K562 (cell line): ENCODE measurements at regions not wholly inside any gene's neighbourhood (a gene's known extent, or its start where the extent isn't known, plus 50 kb on each side); places are given as distances from the start of the nearest gene placed in this dataset.

Experiments used
- ATAC-seq: fragments of 200-7000 bp; cut with Tn5 transposase; 3 replicates; pipeline ENCODE4 v1.9.1; 2020; ENCODE audit warnings: moderate library complexity
- BruUV-seq: library from RNA; stranded (reverse); fragments of 400-500 nt; replicated peaks from 2 replicates; lab custom pipeline; 2021; lab: Mats Ljungman, UMichigan
- CTCF ChIA-PET: fragments of 300-600 bp; formaldehyde crosslinking; extraction: SDS; loops from one replicate; lab custom pipeline; 2021; ENCODE audit warnings: low intra/inter-chr PET ratio; lab: Yijun Ruan, JAX
- POLR2A ChIA-PET: fragments of 300-600, 350-650 bp; sonication (Branson Sonifier 250); formaldehyde crosslinking; extraction: SDS; loops from one replicate; lab custom pipeline; 2021; ENCODE audit warnings: antibody characterized with exemption, inconsistent platforms; lab: Yijun Ruan, JAX
- DNase-seq, 4 experiments: peaks; one replicate each; pipeline versions ENCODE4 v3.0.0 to v3.0.0-alpha.2; 2011 to 2018; ENCODE audit warnings: low spot score in 3 of 4, mixed read lengths in 3 of 4; ENCODE audit errors: extremely low read depth in 1 of 4
- FAIRE-seq: peaks from 2 replicates; lab custom pipeline; 2011; peaks lifted over from hg19 to GRCh38; lab: Jason Lieb, UNC
- H2AFZ ChIP-seq: 2 replicates; pipeline ENCODE4 v1.6.0; 2011; ENCODE audit warnings: low read depth, low read length, control low read depth, inconsistent platforms
- H3K27ac ChIP-seq: fragments of 200-600 bp; 3 replicates; pipeline ENCODE4 v1.8.0; 2011; ENCODE audit warnings: low read depth, mild to moderate bottlenecking, control low read depth, inconsistent platforms, low read length, moderate library complexity, mixed read lengths; ENCODE audit errors: extremely low read depth
- H3K27me3 ChIP-seq, 2 experiments: fragments of 300-600 bp in 1 of 2; 2 replicates in 1 of 2; 3 replicates in 1 of 2; pipeline versions ENCODE4 v1.6.0 to v1.8.0; 2011; ENCODE audit warnings: inconsistent platforms in 2 of 2, low read length in 2 of 2, mild to moderate bottlenecking in 1 of 2, mixed read lengths in 1 of 2, moderate library complexity in 1 of 2; ENCODE audit not compliant: control insufficient read depth in 2 of 2, insufficient read depth in 2 of 2
- H3K36me3 ChIP-seq: fragments of 300-600 bp; 3 replicates; pipeline ENCODE4 v1.8.0; 2011; ENCODE audit warnings: mild to moderate bottlenecking, low read length, inconsistent platforms; ENCODE audit not compliant: control insufficient read depth, insufficient read depth
- H3K4me1 ChIP-seq, 2 experiments: fragments of 200-600 bp in 1 of 2; replicated peaks in 1 of 2; 2 replicates in 1 of 2; 3 replicates in 1 of 2; pipeline versions ENCODE4 v1.5.1 to v1.8.0; 2011; ENCODE audit warnings: inconsistent platforms in 2 of 2, low read length in 2 of 2, mild to moderate bottlenecking in 1 of 2, mixed read lengths in 1 of 2, moderate library complexity in 1 of 2; ENCODE audit not compliant: control insufficient read depth in 2 of 2, insufficient read depth in 2 of 2
- H3K4me2 ChIP-seq: 2 replicates; pipeline ENCODE4 v1.6.1; 2011; ENCODE audit warnings: low read length, control low read depth, inconsistent platforms, mixed read lengths; ENCODE audit not compliant: insufficient read depth
- H3K4me3 ChIP-seq: fragments of 200-600 bp; sonication (generic), shearing (Covaris generic); 2 replicates; pipeline ENCODE4 v1.5.1; 2016; ENCODE audit warnings: control low read depth, inconsistent platforms
- H3K79me2 ChIP-seq: fragments of 200-600 bp; 3 replicates; pipeline ENCODE4 v1.8.0; 2011; ENCODE audit warnings: low read length, inconsistent platforms; ENCODE audit not compliant: control insufficient read depth, insufficient read depth
- H3K9ac ChIP-seq, 2 experiments: 2 replicates each; pipeline versions ENCODE4 v1.6.0 to v1.6.1; 2011; ENCODE audit warnings: low read depth in 2 of 2, low read length in 2 of 2, control low read depth in 1 of 2, inconsistent platforms in 1 of 2, mild to moderate bottlenecking in 1 of 2, mixed read lengths in 1 of 2; ENCODE audit not compliant: insufficient read depth in 1 of 2
- H3K9me1 ChIP-seq: one replicate; pipeline ENCODE4 v1.6.0; 2011; ENCODE audit warnings: inconsistent platforms, mild to moderate bottlenecking, low read length, moderate library complexity; ENCODE audit not compliant: control insufficient read depth, insufficient read depth
- H3K9me3 ChIP-seq: replicated peaks from 2 replicates; pipeline ENCODE4 v1.5.1; 2011; ENCODE audit warnings: low read depth, low read length, inconsistent platforms; ENCODE audit not compliant: control insufficient read depth, insufficient read depth
- H4K20me1 ChIP-seq: replicated peaks from 2 replicates; pipeline ENCODE4 v1.6.1; 2011; ENCODE audit warnings: low read length, inconsistent platforms, mixed read lengths; ENCODE audit not compliant: control insufficient read depth, insufficient read depth
- ARID3A ChIP-seq: IDR thresholded peaks from 2 replicates; pipeline ENCODE4 v1.6.1; 2012; ENCODE audit warnings: low read depth, low read length, improper control_type of control experiment, borderline replicate concordance
- BACH1 ChIP-seq: fragments of 200-800 bp; sonication (Bioruptor generic); IDR thresholded peaks from 2 replicates; pipeline ENCODE4 v1.6.1; 2016; ENCODE audit warnings: missing genetic modification characterization, missing compliant biosample characterization
- EWSR1 ChIP-seq: fragments of 450-650 bp; IDR thresholded peaks from 2 replicates; pipeline ENCODE4 v1.6.1; 2018; ENCODE audit warnings: borderline replicate concordance, mild to moderate bottlenecking, low read depth, moderate library complexity; ENCODE audit not compliant: partially characterized antibody
- NFXL1 ChIP-seq: fragments of 450-650 bp; formaldehyde crosslinking; IDR thresholded peaks from 2 replicates; pipeline ENCODE4 v1.4.0; 2021; ENCODE audit warnings: mild to moderate bottlenecking
- NKRF ChIP-seq: fragments of 450-650 bp; IDR thresholded peaks from 2 replicates; pipeline ENCODE4 v1.6.1; 2016; ENCODE audit warnings: borderline replicate concordance
- RBM25 ChIP-seq: fragments of 200-400 bp; formaldehyde crosslinking; IDR thresholded peaks from 2 replicates; pipeline ENCODE4 v1.6.1; 2018; ENCODE audit warnings: low read length, low read depth, moderate library complexity; ENCODE audit not compliant: severe bottlenecking
- RCOR1 ChIP-seq, 2 experiments: IDR thresholded peaks; 2 replicates each; pipeline ENCODE4 v1.6.1; 2012; ENCODE audit warnings: low read depth in 2 of 2, low read length in 2 of 2, borderline replicate concordance in 1 of 2, improper control_type of control experiment in 1 of 2
- RFX7 ChIP-seq: fragments of 250-450 bp; sonication (Bioruptor Pico); IDR thresholded peaks from 2 replicates; pipeline ENCODE4 v1.5.1; 2021; ENCODE audit warnings: mild to moderate bottlenecking
- RUNX1 ChIP-seq: sonication (generic); IDR thresholded peaks from 2 replicates; pipeline ENCODE4 v1.6.1; 2016; ENCODE audit warnings: antibody characterized with exemption, low read depth
- SMAD4 ChIP-seq: fragments of 250-450 bp; sonication (Bioruptor Pico); conservative IDR thresholded peaks from 2 replicates; pipeline ENCODE4 v1.8.0; 2021; ENCODE audit warnings: inconsistent platforms, mild to moderate bottlenecking, moderate library complexity
- USF2 ChIP-seq: sonication (generic); formaldehyde crosslinking; IDR thresholded peaks from 2 replicates; pipeline ENCODE4 v1.5.0; 2020; ENCODE audit warnings: missing genetic modification reagents
- YBX1 ChIP-seq: fragments of 450-650 bp; IDR thresholded peaks from 2 replicates; pipeline ENCODE4 v1.7.1; 2016; ENCODE audit warnings: mild to moderate bottlenecking
- ZNF583 ChIP-seq: fragments of 250-450 bp; sonication (Bioruptor Pico); IDR thresholded peaks from 2 replicates; pipeline ENCODE4 v1.4.0; 2020
- ZNF76 ChIP-seq: fragments of 250-450 bp; sonication (Bioruptor Pico); IDR thresholded peaks from 2 replicates; pipeline ENCODE4 v1.4.0; 2020; ENCODE audit warnings: mild to moderate bottlenecking, moderate library complexity, borderline replicate concordance
- WGBS: fragments of 100-300 bp; shearing (Covaris generic); methylation state at CpG from one replicate; pipeline ENCODE4 v1.1.6; 2016; ENCODE audit warnings: low coverage, mixed read lengths; ENCODE audit not compliant: insufficient coverage; ENCODE audit errors: missing lambda C conversion rate; 5-methylcytosine and 5-hydroxymethylcytosine counted together
- in situ Hi-C: fragments of 300-500 bp; cut with MboI; formaldehyde crosslinking; loops from 4 replicates; pipeline ENCODE4 v1.15.0; 2018; ENCODE audit warnings: inconsistent platforms, mixed read lengths
- intact Hi-C: fragments of 100-400 bp; cut with micrococcal nuclease; formaldehyde crosslinking; loops from 2 replicates; pipeline ENCODE4 v1.14.2; 2022

DNA sequence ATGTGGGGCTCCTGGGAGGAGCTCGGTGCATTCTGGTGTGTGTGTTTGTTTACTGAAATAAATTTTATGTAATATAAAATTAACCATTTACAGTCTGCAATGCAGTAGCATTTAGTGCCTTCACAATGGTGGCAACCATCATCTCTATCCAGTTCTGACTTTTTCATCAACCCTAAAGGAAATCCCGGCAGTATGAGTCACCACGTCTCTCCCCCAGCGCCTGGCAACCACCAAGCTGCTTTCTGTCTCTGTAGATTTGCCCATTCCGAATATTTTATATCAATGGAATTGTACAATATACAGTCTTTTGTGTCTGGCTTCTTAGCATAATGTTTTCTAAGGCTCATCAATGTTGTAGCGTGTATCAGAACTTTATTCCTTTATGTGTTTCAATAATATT, 300.5 kb downstream of the MIAT start (continued):
- TF ChIP-seq YBX1 (no peak), NKRF (no peak), ZNF76 (CRISPR knock-in tag) (no peak), RCOR1 (IDR thresholded peaks at IDR 0.05; ENCODE audit: borderline replicate concordance in 1 of 2, low read depth in 2 of 2, low read length in 2 of 2) (no peak), NFXL1 (CRISPR knock-in tag) (no peak), RFX7 (no peak)

- no peak overlapping the region for H3K27ac ChIP-seq
- no peak for FAIRE-seq
- H3K36me3 ChIP-seq = no peaks in the 10 kb centered on the region
- no peak overlapping the region for H2AFZ ChIP-seq
- no peak overlapping the region for H3K4me3 ChIP-seq
- H3K4me1 ChIP-seq = no peaks in the 10 kb centered on the region
- TF ChIP-seq ARID3A (no peak), USF2 (no peak), BACH1 (tag) (no peak), ZNF583 (no peak), RBM25 (peak; percentile 54), EWSR1 (no peak), RUNX1 (no peak), SMAD4 (CRISPR knock-in tag) (no peak)
- no peak for DNase-seq
- H3K9me1 ChIP-seq = no peaks in the 10 kb centered on the region
- no peak for ATAC-seq
- no peaks in the 10 kb centered on the region for H3K9me3 ChIP-seq
- CTCF ChIA-PET = no interaction called here
- BruUV-seq = no TSS peak
- intact Hi-C loops = no loop called here
- 0% methylated on average over 1 of the region's 1 CpG for WGBS
- no peak overlapping the region for H3K9ac ChIP-seq
- no peaks in the 10 kb centered on the region for H4K20me1 ChIP-seq
- H3K27me3 ChIP-seq = no peaks in the 10 kb centered on the region; a peak in 1 of 5 replicates
- H3K79me2 ChIP-seq = no peaks in the 10 kb centered on the region
- in situ Hi-C loops = no loop called here
- H3K4me2 ChIP-seq = no peak overlapping the region
- POLR2A ChIA-PET = no interaction called here
These were observed 301.0 kb downstream of the MIAT start for GRCh38 chr22:26958378-26958777.
